C4-2B (cell line): ENCODE measurements at regions not wholly inside any gene's neighbourhood (a gene's known extent, or its start where the extent isn't known, plus 50 kb on each side); places are given as distances from the start of the nearest gene placed in this dataset.
"Not testable (repeated sequence)": the region's sequence is repeated elsewhere in the genome, so short reads cannot be mapped to it uniquely, and the experiment has no call there.

Experiments
- CTCF ChIP-seq: fragments of 450-650 bp; conservative IDR thresholded peaks from 2 replicates; pipeline ENCODE4 v1.5.1; 2017; ENCODE audit warnings: mild to moderate bottlenecking
- ZFX ChIP-seq: fragments of 450-650 bp; IDR thresholded peaks from 2 replicates; pipeline ENCODE4 v1.6.1; 2017

- not testable (repeated sequence) for TF ChIP-seq CTCF, ZFX
Observed at GRCh38 chr9:85802978-85803695, 61.4 kb upstream of the AGTPBP1 start.
